DMS 273 treated with DMSO at 0.1 percent for 48 hours (cell line): ENCODE measurements at regions not wholly inside any gene's neighbourhood (a gene's known extent, or its start where the extent isn't known, plus 50 kb on each side); places are given as distances from the start of the nearest gene placed in this dataset.
"Not testable (repeated sequence)": the region's sequence is repeated elsewhere in the genome, so short reads cannot be mapped to it uniquely, and the experiment has no call there.

Source experiments
- DNase-seq: peaks from one replicate; lab custom pipeline; 2025; lab: John Stamatoyannopoulos, UW

- no peak for DNase-seq
Observed at GRCh38 chr10:34957531-34957930, 132.6 kb downstream of the CUL2 start.

GRCh38 chr10:34956756-34957155 lies 133.4 kb downstream of the CUL2 start:
- no peak for DNase-seq

DNA sequence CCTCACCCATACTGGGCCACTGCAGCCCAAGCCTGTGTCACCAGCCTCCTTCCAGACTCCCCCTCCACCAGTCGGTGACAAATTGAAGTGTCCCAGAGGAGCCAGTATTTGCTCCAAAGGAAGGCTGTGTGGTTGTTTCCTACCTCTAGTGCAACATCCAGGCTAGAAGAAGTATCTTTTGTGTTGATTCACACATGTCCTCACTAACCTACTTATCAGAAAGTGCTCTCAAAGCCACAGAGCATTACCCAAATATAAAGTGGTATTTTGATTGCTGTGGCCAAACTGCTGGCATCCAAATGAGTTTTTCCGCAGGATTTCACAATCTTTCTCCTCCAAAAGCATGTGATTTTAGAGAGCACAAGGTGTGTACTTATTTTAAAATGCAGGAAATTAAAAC lies 134.8 kb downstream of the CUL2 start:
- no peak for DNase-seq

DNA sequence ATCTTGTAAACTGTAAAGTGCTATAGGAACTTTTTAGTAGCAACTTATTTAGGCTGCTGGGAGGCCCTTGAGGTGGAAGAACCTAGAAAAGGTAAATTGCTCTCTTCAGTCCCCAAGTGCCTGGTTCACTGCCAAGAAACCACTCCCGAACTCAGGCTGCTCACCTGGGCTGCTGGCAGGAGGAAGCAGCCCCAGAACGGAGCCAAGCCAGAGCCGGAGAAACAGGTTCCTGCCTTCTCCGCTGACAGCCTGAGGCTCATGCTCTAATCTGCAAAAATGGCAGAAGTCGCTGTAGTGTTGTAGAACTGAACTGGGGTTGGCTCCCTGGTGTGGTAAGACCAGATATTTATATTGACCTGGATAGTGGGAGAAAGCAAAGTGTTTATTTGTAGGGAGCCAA lies 136.0 kb downstream of the CUL2 start:
- no peak for DNase-seq

DNA sequence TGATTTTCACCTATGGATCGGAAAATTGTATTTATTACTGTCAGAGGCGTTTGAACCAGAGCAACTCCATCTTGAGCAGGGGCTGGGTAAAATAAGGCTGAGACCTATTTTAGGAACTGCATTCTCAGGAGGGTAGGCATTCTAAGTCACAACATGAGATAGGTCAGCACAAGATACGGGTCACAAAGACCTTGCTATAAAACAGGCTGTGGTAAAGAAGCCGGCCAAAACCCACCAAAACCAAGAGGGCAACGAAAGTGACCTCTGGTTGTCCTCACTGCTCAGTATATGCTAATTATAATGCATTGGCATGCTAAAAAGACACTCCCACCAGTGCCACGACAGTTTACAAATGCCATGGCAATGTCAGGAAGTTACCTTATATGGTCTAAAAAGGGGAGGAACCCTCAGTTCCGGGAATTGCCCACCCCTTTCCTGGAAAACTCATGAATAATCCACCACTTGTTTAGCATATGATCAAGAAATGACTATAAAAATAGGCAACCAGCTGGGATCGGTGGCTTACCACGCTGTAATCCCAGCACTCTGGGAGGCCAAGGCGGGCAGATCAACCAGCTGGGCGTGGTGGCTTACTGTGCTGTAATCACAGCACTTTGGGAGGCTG lies 136.3 kb upstream of the PARD3 start:
- DNase-seq, result not testable (repeated sequence)

- DNase-seq, result not testable (repeated sequence)
Observed at GRCh38 chr10:34945951-34946522, 130.9 kb upstream of the PARD3 start.

GRCh38 chr10:34941471-34942357 lies 126.6 kb upstream of the PARD3 start:
- no peak for DNase-seq

- no peak for DNase-seq
Observed at GRCh38 chr10:34940436-34940835, 125.3 kb upstream of the PARD3 start.

- DNase-seq, result no peak
Observed at GRCh38 chr10:34938399-34938670, 123.2 kb upstream of the PARD3 start.

- not testable (repeated sequence) for DNase-seq
Observed at GRCh38 chr10:34937643-34938398, 122.7 kb upstream of the PARD3 start.

DNA sequence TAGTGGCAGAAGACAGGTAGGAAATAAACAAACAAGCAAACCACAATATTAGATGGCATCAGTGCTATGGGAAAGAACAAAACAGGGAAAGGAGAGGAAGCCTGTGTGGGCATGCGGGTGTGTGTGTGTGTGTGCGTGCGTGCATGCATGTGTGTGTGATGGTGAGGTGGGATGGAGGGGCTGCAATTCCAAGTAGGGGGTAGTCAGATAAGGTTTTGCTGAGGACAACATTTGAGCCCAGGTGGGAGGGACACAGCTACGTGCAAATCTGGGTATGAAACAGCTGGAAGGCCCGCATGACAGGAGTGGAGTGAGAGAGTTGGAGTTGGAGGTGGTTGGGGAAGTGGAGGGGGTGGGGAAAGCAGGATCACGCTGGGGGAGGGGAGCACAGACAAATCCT lies 121.0 kb upstream of the PARD3 start:
- no peak for DNase-seq

DNA sequence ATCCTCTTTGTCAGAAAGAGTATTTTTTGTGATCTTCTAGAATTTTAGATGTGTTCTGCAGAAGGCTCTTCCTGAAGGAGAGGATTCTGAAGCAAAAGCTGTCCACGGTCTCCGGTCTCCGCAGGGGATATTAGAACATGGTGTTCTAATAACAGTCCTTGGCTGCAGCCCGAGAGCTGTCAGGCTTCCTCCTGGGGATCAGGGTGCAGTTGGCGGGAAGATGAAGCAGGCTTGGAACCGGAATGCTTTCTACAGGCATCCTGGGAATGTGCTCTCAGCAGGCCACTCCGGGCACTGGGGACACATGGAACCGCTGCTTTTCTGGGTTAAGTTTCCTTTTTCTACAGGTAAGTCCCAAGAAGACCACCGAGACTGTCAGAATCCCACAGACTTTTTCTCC lies 118.6 kb upstream of the PARD3 start:
- no peak for DNase-seq

GRCh38 chr10:34932235-34932634 lies 117.1 kb upstream of the PARD3 start:
- DNase-seq, result no peak

GRCh38 chr10:34931216-34931615 lies 116.1 kb upstream of the PARD3 start:
- DNase-seq, result no peak

- DNase-seq, result no peak
Observed at GRCh38 chr10:34922138-34922537, 107.0 kb upstream of the PARD3 start.

- DNase-seq, result no peak
Observed at GRCh38 chr10:34920578-34920977, 105.5 kb upstream of the PARD3 start.

GRCh38 chr10:34918776-34919315 lies 103.8 kb upstream of the PARD3 start:
- peak; percentile 28 for DNase-seq

- no peak for DNase-seq
Observed at GRCh38 chr10:34918060-34918775, 103.1 kb upstream of the PARD3 start.

GRCh38 chr10:34916314-34916713 lies 101.2 kb upstream of the PARD3 start:
- peak; percentile 46 for DNase-seq

- DNase-seq, result no peak
Observed at GRCh38 chr10:34912771-34913170, 97.7 kb upstream of the PARD3 start.

DNA sequence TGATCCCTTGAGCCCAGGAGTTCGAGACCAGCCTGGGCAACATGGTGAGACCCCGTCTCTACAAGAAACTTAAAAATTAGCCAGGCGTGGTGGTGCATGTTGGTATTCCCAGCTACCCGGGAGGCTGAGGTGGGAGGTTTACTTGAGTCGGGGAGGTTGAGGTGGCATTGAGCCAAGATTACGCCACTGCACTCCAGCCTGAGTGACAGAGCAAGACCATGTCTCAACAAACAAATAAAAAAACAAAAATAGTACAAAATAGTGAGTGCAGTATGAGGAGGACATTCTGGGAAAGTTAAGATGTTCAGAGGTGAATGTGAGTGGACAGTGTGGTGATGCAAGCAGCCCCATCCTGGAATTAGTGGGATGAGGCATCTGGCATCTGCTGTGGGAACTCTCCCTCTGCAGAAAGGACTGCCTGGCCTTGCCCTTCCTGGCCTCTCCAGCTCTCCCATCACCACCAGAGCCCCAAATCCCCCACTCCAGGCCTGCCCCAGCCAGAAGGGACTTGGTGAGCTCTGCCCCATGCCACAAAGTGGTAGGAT lies 96.6 kb upstream of the PARD3 start:
- DNase-seq, result no peak
